Liver (tissue), 8 donors: ENCODE measurements at regions not wholly inside any gene's neighbourhood (a gene's known extent, or its start where the extent isn't known, plus 50 kb on each side); places are given as distances from the start of the nearest gene placed in this dataset.

ENCODE experiments used
- DNase-seq: peaks from one replicate; pipeline ENCODE4 v3.0.0-alpha.2; 2017; ENCODE audit warnings: low spot score
- H3K27ac ChIP-seq, 2 donors: one replicate each; pipeline ENCODE4 v1.7.0; 2013; ENCODE audit warnings: inconsistent platforms in 2 of 2, low read length in 2 of 2, control low read depth in 1 of 2, low read depth in 1 of 2, mild to moderate bottlenecking in 1 of 2
- H3K27me3 ChIP-seq, 4 donors: one replicate each; pipeline versions ENCODE4 v1.6.1 to v1.7.0; 2013; ENCODE audit warnings: low read length in 3 of 4, inconsistent platforms in 1 of 4, mild to moderate bottlenecking in 1 of 4, moderate library complexity in 1 of 4; ENCODE audit not compliant: control insufficient read depth in 4 of 4, insufficient read depth in 4 of 4
- H3K36me3 ChIP-seq, 4 donors: one replicate each; pipeline versions ENCODE4 v1.6.1 to v1.7.0; 2013; ENCODE audit warnings: low read length in 3 of 4, mild to moderate bottlenecking in 3 of 4, low read depth in 1 of 4, moderate library complexity in 1 of 4; ENCODE audit not compliant: control insufficient read depth in 4 of 4, insufficient read depth in 3 of 4
- H3K4me1 ChIP-seq, 4 donors: one replicate each; pipeline versions ENCODE4 v1.6.1 to v1.7.0; 2013; ENCODE audit warnings: low read length in 3 of 4, mild to moderate bottlenecking in 3 of 4, moderate library complexity in 1 of 4; ENCODE audit not compliant: control insufficient read depth in 4 of 4, insufficient read depth in 4 of 4
- H3K4me3 ChIP-seq, 3 donors: one replicate each; pipeline versions ENCODE4 v1.6.1 to v1.7.0; 2013; ENCODE audit warnings: low read length in 3 of 3, control low read depth in 1 of 3, low read depth in 1 of 3, mild to moderate bottlenecking in 1 of 3
- H3K9ac ChIP-seq, 2 donors: one replicate each; pipeline ENCODE4 v1.7.0; 2013; ENCODE audit warnings: low read length in 2 of 2, mild to moderate bottlenecking in 2 of 2, moderate library complexity in 2 of 2, control low read depth in 1 of 2, low read depth in 1 of 2
- H3K9me3 ChIP-seq, 4 donors: one replicate each; pipeline versions ENCODE4 v1.6.1 to v1.7.0; 2013; ENCODE audit warnings: low read length in 3 of 4; ENCODE audit not compliant: control insufficient read depth in 4 of 4
- ATF3 ChIP-seq: IDR thresholded peaks from 2 replicates; pipeline ENCODE4 v1.6.1; 2016; ENCODE audit warnings: antibody characterized with exemption
- CTCF ChIP-seq: fragments of 150-350 bp; IDR thresholded peaks from 2 replicates; pipeline ENCODE4 v1.5.1; 2017; ENCODE audit warnings: improper control_type of control experiment, low read depth, low read length; ENCODE audit not compliant: missing input control
- EGR1 ChIP-seq, 2 donors: IDR thresholded peaks; 2 replicates each; pipeline ENCODE4 v1.6.1; 2016 to 2018; ENCODE audit warnings: antibody characterized with exemption in 2 of 2, low read depth in 2 of 2
- FOXA1 ChIP-seq: IDR thresholded peaks from 2 replicates; pipeline ENCODE4 v1.6.1; 2016; ENCODE audit warnings: antibody characterized with exemption
- FOXA2 ChIP-seq: IDR thresholded peaks from 2 replicates; pipeline ENCODE4 v1.6.1; 2016; ENCODE audit warnings: antibody characterized with exemption
- GABPA ChIP-seq, 2 donors: IDR thresholded peaks in 1 of 2; conservative IDR thresholded peaks in 1 of 2; 2 replicates each; pipeline ENCODE4 v1.6.1; 2016; ENCODE audit warnings: antibody characterized with exemption in 2 of 2, mild to moderate bottlenecking in 1 of 2, moderate library complexity in 1 of 2
- HNF4A ChIP-seq, 2 donors: conservative IDR thresholded peaks; 2 replicates each; pipeline ENCODE4 v1.6.1; 2016; ENCODE audit warnings: antibody characterized with exemption in 2 of 2, mild to moderate bottlenecking in 2 of 2
- HNF4G ChIP-seq: IDR thresholded peaks from 2 replicates; pipeline ENCODE4 v1.6.1; 2016; ENCODE audit warnings: antibody characterized with exemption
- JUND ChIP-seq, 2 donors: IDR thresholded peaks; 2 replicates each; pipeline ENCODE4 v1.6.1; 2016; ENCODE audit warnings: antibody characterized with exemption in 2 of 2
- MAX ChIP-seq: IDR thresholded peaks from 2 replicates; pipeline ENCODE4 v1.6.1; 2016; ENCODE audit warnings: antibody characterized with exemption
- NR2F2 ChIP-seq: IDR thresholded peaks from 2 replicates; pipeline ENCODE4 v1.6.1; 2016; ENCODE audit warnings: antibody characterized with exemption
- RAD21 ChIP-seq, 2 donors: IDR thresholded peaks; 2 replicates each; pipeline ENCODE4 v1.6.1; 2016; ENCODE audit warnings: antibody characterized with exemption in 2 of 2, mild to moderate bottlenecking in 2 of 2
- REST ChIP-seq: IDR thresholded peaks from 2 replicates; pipeline ENCODE4 v1.6.1; 2016; ENCODE audit warnings: antibody characterized with exemption, mild to moderate bottlenecking
- RXRA ChIP-seq, 2 donors: IDR thresholded peaks; 2 replicates each; pipeline ENCODE4 v1.6.1; 2017 to 2018; ENCODE audit warnings: antibody characterized with exemption in 2 of 2, mild to moderate bottlenecking in 1 of 2
- TAF1 ChIP-seq: conservative IDR thresholded peaks from 2 replicates; pipeline ENCODE4 v1.6.1; 2016; ENCODE audit warnings: antibody characterized with exemption, mild to moderate bottlenecking
- YY1 ChIP-seq: IDR thresholded peaks from 2 replicates; pipeline ENCODE4 v1.6.1; 2016; ENCODE audit warnings: antibody characterized with exemption, mild to moderate bottlenecking
- ZBTB33 ChIP-seq: IDR thresholded peaks from 2 replicates; pipeline ENCODE4 v1.6.1; 2016; ENCODE audit warnings: antibody characterized with exemption
- WGBS: extraction: QIAGEN DNeasy Blood & Tissue Kit; methylation state at CpG from one replicate; pipeline ENCODE4 v1.1.7; 2013; 5-methylcytosine and 5-hydroxymethylcytosine counted together
- donor health status: healthy.
- donor health status: healthy.
- donor health status: healthy.
- donor health status: healthy.
- donor health status: healthy.

GRCh38 chr21:41671212-41671762 lies 95.6 kb downstream of the RIPK4 start:
- H3K9ac ChIP-seq: no peak overlapping the region
- DNase-seq: no peak
- no peaks in the 10 kb centered on the region for H3K9me3 ChIP-seq
- no peaks in the 10 kb centered on the region for H3K4me1 ChIP-seq
- 86% methylated on average over 4 of the region's 4 CpGs for WGBS
- no peaks in the 10 kb centered on the region for H3K36me3 ChIP-seq
- no peak overlapping the region for H3K4me3 ChIP-seq
- no peaks in the 10 kb centered on the region for H3K27me3 ChIP-seq
- no peak for TF ChIP-seq ZBTB33
- TF ChIP-seq MAX: no peak
- TF ChIP-seq EGR1 (IDR thresholded peaks at IDR 0.05; ENCODE audit: low read depth in 2 of 2): no peak
- TF ChIP-seq YY1: no peak
- TF ChIP-seq RXRA (IDR thresholded peaks at IDR 0.05): no peak
- no peak for TF ChIP-seq GABPA (IDR thresholded peaks at IDR 0.05 in 1 of 2, conservative IDR thresholded peaks at IDR 0.05 in 1 of 2)
- TF ChIP-seq TAF1: no peak
- no peak for TF ChIP-seq HNF4A (conservative IDR thresholded peaks at IDR 0.05)
- TF ChIP-seq NR2F2: no peak
- no peak for TF ChIP-seq FOXA1
- TF ChIP-seq HNF4G: no peak
- no peak for TF ChIP-seq REST
- no peak for TF ChIP-seq JUND (IDR thresholded peaks at IDR 0.05)
- no peak for TF ChIP-seq FOXA2
- TF ChIP-seq CTCF: no peak
- H3K27ac ChIP-seq: no peak overlapping the region

GRCh38 chr21:41670056-41670805 lies 96.6 kb downstream of the RIPK4 start:
- Histone ChIP-seq H3K27me3 (no peaks in the 10 kb centered on the region), H3K4me3 (no peak overlapping the region), H3K9ac (no peak overlapping the region), H3K36me3 (no peaks in the 10 kb centered on the region), H3K4me1 (no peaks in the 10 kb centered on the region), H3K27ac (no peak overlapping the region), H3K9me3 (no peaks in the 10 kb centered on the region)
- WGBS: 92% methylated on average over 28 of the region's 28 CpGs
- no peak for DNase-seq
- TF ChIP-seq TAF1 (no peak), HNF4A (conservative IDR thresholded peaks at IDR 0.05) (no peak), EGR1 (IDR thresholded peaks at IDR 0.05; ENCODE audit: low read depth in 2 of 2) (no peak), RAD21 (IDR thresholded peaks at IDR 0.05) (no peak), REST (no peak), HNF4G (no peak), NR2F2 (no peak), ATF3 (no peak), RXRA (IDR thresholded peaks at IDR 0.05) (no peak), JUND (IDR thresholded peaks at IDR 0.05) (no peak), ZBTB33 (no peak)
